ENCODE measurements at regions not wholly inside any gene's neighbourhood (a gene's known extent, or its start where the extent isn't known, plus 50 kb on each side); places are given as distances from the start of the nearest gene placed in this dataset.

- Histone ChIP-seq H3K36me3 (replicated peaks; ENCODE audit: low read depth, low read length) (no peaks in the 10 kb centered on the region), H3K27me3 (ENCODE audit: low read depth, low read length) (no peaks in the 10 kb centered on the region), H4K20me1 (ENCODE audit: insufficient read depth, low read length) (no peaks in the 10 kb centered on the region), H2AFZ (ENCODE audit: low read depth, low read length) (no peak overlapping the region), H3K9ac (ENCODE audit: low read length) (no peak overlapping the region), H3K27ac (ENCODE audit: low read length) (no peak overlapping the region), H3K4me3 (ENCODE audit: low read length) (no peak overlapping the region), H3K79me2 (ENCODE audit: low read length) (no peaks in the 10 kb centered on the region), H3K4me1 (ENCODE audit: low read length) (no peaks in the 10 kb centered on the region), H3K9me3 (ENCODE audit: insufficient read depth, low read length) (0 out of 2 replicates have a peak, but pooled peaks cover 8% of the 10 kb centered on the region), H3K4me2 (ENCODE audit: low read length) (no peak overlapping the region)
- TF ChIP-seq EZH2phosphoT487 (IDR thresholded peaks at IDR 0.05; ENCODE audit: low read depth) (no peak), CTCF (IDR thresholded peaks at IDR 0.05; ENCODE audit: low read depth, low read length) (no peak)
Observed at GRCh38 chr12:23169012-23169695, 544.2 kb downstream of the ETNK1 start.

GRCh38 chr12:23169696-23170013 lies 544.7 kb downstream of the ETNK1 start:
- Histone ChIP-seq H3K36me3 (replicated peaks; ENCODE audit: low read depth, low read length) (no peaks in the 10 kb centered on the region), H3K4me2 (ENCODE audit: low read length) (no peak overlapping the region), H3K4me3 (ENCODE audit: low read length) (no peak overlapping the region), H3K9me3 (ENCODE audit: insufficient read depth, low read length) (0 out of 2 replicates have a peak, but pooled peaks cover 9% of the 10 kb centered on the region), H3K79me2 (ENCODE audit: low read length) (no peaks in the 10 kb centered on the region), H4K20me1 (ENCODE audit: insufficient read depth, low read length) (no peaks in the 10 kb centered on the region), H2AFZ (ENCODE audit: low read depth, low read length) (no peak overlapping the region), H3K4me1 (ENCODE audit: low read length) (no peaks in the 10 kb centered on the region), H3K27ac (ENCODE audit: low read length) (no peak overlapping the region), H3K27me3 (ENCODE audit: low read depth, low read length) (no peaks in the 10 kb centered on the region), H3K9ac (ENCODE audit: low read length) (no peak overlapping the region)
- no peak for TF ChIP-seq EZH2phosphoT487 (IDR thresholded peaks at IDR 0.05; ENCODE audit: low read depth)
- TF ChIP-seq CTCF (IDR thresholded peaks at IDR 0.05; ENCODE audit: low read depth, low read length), result no peak

GRCh38 chr12:23174917-23175316 lies 549.9 kb downstream of the ETNK1 start:
- Histone ChIP-seq H3K36me3 (replicated peaks; ENCODE audit: low read depth, low read length) (no peaks in the 10 kb centered on the region), H2AFZ (ENCODE audit: low read depth, low read length) (no peak overlapping the region), H3K4me2 (ENCODE audit: low read length) (no peak overlapping the region), H3K4me3 (ENCODE audit: low read length) (no peak overlapping the region), H3K27me3 (ENCODE audit: low read depth, low read length) (no peaks in the 10 kb centered on the region), H3K4me1 (ENCODE audit: low read length) (no peaks in the 10 kb centered on the region), H3K79me2 (ENCODE audit: low read length) (no peaks in the 10 kb centered on the region), H3K9me3 (ENCODE audit: insufficient read depth, low read length) (0 out of 2 replicates have a peak, but pooled peaks cover 9% of the 10 kb centered on the region), H4K20me1 (ENCODE audit: insufficient read depth, low read length) (no peaks in the 10 kb centered on the region), H3K27ac (ENCODE audit: low read length) (no peak overlapping the region), H3K9ac (ENCODE audit: low read length) (no peak overlapping the region)
- TF ChIP-seq CTCF (IDR thresholded peaks at IDR 0.05; ENCODE audit: low read depth, low read length) (no peak), EZH2phosphoT487 (IDR thresholded peaks at IDR 0.05; ENCODE audit: low read depth) (no peak)

- no peak overlapping the region for H3K9ac ChIP-seq (ENCODE audit: low read length)
- H3K4me2 ChIP-seq (ENCODE audit: low read length), result no peak overlapping the region
- peaks cover 5% of the 10 kb centered on the region; the same call in 1 of the 2 replicates for H3K27me3 ChIP-seq (ENCODE audit: low read depth, low read length)
- no peak overlapping the region for H3K27ac ChIP-seq (ENCODE audit: low read length)
- TF ChIP-seq EZH2phosphoT487 (IDR thresholded peaks at IDR 0.05; ENCODE audit: low read depth) (no peak), CTCF (IDR thresholded peaks at IDR 0.05; ENCODE audit: low read depth, low read length) (no peak)
- no peak overlapping the region for H2AFZ ChIP-seq (ENCODE audit: low read depth, low read length)
- H3K36me3 ChIP-seq (replicated peaks; ENCODE audit: low read depth, low read length), result no peaks in the 10 kb centered on the region
- no peak overlapping the region for H3K4me3 ChIP-seq (ENCODE audit: low read length)
- no peaks in the 10 kb centered on the region for H3K79me2 ChIP-seq (ENCODE audit: low read length)
- no peaks in the 10 kb centered on the region for H3K9me3 ChIP-seq (ENCODE audit: insufficient read depth, low read length)
- H4K20me1 ChIP-seq (ENCODE audit: insufficient read depth, low read length), result no peaks in the 10 kb centered on the region
- H3K4me1 ChIP-seq (ENCODE audit: low read length), result no peaks in the 10 kb centered on the region
Observed at GRCh38 chr12:23185346-23185745, 560.4 kb downstream of the ETNK1 start.
